ENCODE measurements at regions not wholly inside any gene's neighbourhood (a gene's known extent, or its start where the extent isn't known, plus 50 kb on each side); places are given as distances from the start of the nearest gene placed in this dataset.
"Not testable (repeated sequence)": the region's sequence is repeated elsewhere in the genome, so short reads cannot be mapped to it uniquely, and the experiment has no call there.

DNA sequence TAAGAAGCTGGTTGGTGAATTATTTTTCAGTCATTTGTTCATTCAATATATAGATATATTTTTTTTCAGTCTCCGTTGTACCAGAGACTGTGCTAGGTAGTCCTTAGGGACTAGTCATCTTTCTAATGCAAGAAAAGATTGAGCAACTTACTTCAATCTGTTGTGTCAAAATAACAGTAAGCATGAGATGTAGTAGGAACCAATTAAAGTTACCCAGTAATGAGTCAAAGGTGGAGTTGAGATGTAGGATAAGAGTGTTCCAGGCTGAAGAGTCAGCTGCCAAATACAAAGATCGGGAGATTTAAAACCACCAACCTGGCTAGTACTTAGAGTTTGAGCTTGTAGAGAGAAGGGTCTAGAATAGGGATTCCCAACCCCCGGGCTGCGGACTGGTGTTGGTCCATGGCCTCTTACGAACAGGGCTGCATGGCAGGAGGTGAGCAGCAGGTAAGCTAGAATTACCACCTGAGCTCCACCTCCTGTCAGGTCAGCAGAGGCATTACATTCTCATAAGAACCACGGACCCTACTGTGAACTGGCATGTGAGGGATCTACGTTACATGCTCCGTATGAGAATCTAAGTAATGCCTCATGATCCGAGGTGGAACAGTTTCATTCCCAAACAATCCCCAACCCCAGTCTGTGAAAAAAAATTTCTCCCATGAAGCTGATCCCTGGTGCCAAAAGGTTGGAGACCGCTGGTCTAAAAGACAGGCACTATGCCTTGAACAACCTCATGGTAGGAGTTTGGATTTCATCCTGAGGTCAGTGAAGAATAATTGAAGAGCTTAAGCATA is 1241.5 kb upstream of the WWC1 start:
- DNase-seq (ENCODE audit: low spot score) = no peak

DNA sequence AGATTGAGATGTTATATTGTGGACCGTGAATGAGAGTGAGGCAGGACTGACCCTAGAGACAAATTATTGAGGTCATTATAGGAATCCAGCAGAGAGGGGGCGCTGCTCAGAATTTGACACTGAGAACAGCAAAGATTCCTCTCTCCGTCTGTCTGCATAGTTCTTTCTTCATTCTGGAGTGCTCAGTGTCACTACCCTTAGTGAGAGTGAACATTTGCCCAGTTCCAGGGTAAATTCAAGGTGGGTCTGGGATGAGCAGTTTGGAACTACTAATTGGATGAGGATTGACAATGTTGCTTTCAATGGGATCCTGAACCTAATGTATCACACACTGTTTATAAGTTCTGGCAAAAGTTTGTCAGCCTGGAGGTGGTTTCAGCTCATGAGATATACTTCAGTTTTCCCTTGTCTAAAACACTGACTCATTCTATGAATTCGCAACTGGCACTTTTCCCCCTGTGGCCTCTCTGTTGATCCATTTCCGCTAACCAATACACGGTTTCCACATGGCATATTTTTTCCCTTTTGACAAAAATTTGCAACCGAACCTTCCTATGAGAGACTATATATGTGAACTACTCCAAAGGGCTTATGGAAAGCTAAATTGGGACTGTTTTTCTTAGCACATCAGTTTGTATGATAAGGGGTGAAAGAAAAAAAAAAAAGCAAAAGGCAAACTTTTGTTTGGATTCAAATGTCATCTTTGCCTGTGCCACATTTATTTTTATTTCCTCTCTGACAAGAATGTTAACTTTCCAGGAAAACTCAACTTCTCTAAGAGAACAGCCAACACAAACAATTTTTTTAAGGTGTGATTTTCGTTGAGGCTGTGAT is 1240.7 kb upstream of the WWC1 start:
- DNase-seq (ENCODE audit: low spot score) = no peak

DNA sequence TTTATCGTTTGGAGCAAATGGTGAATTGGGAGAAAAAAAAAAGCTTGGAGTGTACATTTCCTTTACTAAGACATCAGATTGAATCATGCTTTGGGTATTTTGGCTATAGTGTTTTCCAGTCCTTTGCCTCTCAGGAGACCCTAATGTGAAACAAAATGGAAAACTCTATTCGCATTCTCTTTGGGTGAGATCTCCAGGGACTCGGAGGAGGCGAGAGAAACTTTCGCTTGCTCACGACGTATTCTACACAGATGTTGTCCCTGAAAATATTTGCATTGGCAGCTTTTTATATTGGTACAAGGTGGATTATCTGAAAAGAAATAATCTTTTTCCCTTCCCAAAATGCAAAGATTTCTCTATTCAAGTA is 1240.1 kb upstream of the WWC1 start:
- DNase-seq (ENCODE audit: low spot score) = no peak

DNA sequence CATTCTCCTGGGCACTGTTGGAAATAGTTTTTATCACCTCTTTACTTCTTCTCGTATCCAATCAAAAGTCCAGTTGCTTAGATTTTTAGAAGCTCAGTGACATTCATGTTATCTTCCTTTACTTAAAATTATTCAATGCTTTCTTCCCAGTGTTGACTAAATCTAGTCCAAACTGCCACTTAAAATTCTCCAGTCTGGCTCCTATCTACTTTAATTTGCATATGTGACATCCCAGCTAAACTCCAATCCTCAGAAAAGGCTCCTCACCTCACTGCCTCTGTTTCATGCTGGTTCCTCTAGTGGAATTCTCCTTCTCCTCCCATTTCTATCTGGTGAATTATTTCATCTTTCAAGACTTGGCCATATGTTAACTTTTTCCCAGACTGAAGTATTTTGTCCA is 1238.7 kb upstream of the WWC1 start:
- no peak for DNase-seq (ENCODE audit: low spot score)

DNA sequence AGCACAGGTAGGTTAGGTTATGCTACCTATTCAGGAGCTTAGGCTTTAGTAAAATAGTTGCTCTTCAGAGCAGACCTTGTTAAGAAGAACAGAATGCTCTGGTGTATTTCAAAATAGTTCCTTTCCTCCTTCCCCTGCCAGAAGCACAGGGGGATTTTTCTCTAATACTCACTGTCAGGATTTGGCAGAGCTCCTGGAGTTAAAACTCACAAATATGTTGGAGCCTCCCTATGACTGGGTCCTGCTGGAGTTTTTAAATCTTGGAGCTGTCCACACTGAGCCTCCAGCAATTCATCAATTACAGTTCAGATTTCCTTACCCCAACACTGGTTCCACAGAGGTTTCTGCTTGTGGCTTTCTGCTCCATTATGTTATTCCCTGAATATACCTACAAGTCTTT is 1233.8 kb upstream of the WWC1 start:
- DNase-seq (ENCODE audit: low spot score) = no peak

DNA sequence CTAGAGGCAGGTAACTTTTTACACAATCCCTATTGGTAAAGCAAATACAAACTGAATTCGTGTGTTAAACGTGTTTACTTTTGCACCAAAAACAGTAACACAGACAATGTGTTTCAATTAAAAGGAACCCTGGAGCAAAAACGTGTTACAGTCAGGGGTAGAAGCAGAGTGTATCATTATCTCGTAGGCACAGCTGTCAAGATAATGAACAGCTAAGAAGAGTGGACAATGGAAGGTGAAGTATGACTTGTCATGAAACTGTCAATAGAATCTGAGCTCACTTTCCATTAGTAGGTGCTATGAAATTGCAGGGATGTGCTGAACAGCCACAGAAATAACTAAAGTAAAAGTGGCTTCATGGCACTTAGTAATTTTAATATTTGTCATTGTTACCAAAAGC is 1229.8 kb upstream of the WWC1 start:
- no peak for DNase-seq (ENCODE audit: low spot score)

DNA sequence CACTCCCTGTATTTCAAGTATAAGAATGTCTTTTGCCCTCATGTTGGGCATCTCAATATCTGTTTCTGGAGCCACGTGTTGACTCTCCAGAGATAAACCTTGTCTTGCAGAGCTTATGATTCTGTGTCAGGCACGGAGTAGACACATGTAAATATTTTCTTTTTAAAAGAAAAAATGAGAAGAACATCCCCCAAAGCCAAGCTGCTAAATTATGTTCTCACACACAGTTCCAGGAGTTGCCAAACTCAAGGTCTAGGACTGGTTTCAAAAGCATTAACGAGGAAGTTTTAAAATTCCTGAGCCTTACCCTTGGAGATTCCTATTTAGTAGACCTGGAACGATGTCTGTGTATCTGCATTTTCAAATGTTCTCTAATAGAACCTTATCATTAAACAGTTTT is 1228.3 kb upstream of the WWC1 start:
- no peak for DNase-seq (ENCODE audit: low spot score)

GRCh38 chr5:167063788-167064187 is 1227.7 kb upstream of the WWC1 start:
- no peak for DNase-seq (ENCODE audit: low spot score)

- DNase-seq (ENCODE audit: low spot score) = no peak
Measured at GRCh38 chr5:167064198-167064776, 1227.2 kb upstream of the WWC1 start.

GRCh38 chr5:167065794-167066193 is 1225.7 kb upstream of the WWC1 start:
- DNase-seq (ENCODE audit: low spot score) = no peak

DNA sequence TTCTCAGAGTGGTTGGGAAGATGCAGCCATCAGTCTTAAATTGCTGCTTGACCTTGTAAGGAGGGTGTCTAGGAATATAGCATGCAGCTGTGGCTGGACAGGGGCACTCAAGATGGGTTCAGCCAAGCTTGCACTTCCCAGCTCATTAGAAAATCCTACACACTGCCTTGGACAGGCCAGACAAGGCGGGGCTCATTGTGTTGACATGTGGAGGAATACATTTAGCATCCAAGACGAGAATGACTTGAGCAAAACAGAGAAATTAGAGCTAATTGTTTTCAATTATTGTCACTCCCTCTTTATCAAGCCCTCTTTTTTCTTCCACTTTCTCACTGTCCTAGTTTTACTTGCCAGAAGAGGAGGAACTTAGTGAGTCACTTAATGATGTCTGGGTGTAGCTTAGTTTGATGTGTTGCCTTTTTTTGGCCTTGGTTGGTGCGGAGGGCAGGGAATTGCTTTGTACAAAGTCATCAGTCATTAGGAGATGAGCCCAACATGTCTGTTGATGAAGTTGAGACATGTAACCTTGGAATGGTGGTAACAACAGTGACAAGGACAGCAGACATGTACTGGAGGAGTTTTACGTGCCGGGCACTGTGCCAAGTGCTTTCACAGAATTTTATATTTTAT is 1219.3 kb upstream of the WWC1 start:
- no peak for DNase-seq (ENCODE audit: low spot score)

GRCh38 chr5:167081561-167081960 is 1209.9 kb upstream of the WWC1 start:
- no peak for DNase-seq (ENCODE audit: low spot score)

DNA sequence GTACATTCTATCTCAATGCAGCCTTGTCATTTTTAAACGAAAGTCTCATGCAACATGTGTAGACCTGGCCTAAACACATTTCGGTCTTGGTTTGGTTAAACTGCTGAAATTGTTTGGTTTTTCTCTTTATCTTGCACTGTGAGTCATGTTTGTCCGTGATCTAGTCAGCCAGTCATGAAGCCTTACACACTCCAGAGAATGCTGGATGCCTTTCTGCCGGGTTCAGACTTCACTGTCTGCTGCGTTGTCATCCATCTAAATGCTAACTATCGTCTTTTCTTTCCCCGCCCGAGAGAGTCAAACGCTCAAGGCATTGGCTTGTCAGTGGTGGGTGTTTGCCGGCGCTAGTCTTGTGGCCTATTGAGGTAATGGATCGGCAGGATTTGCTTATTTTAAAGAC is 1194.6 kb upstream of the WWC1 start:
- no peak for DNase-seq (ENCODE audit: low spot score)

GRCh38 chr5:167104351-167104750 is 1187.1 kb upstream of the WWC1 start:
- no peak for DNase-seq (ENCODE audit: low spot score)

DNA sequence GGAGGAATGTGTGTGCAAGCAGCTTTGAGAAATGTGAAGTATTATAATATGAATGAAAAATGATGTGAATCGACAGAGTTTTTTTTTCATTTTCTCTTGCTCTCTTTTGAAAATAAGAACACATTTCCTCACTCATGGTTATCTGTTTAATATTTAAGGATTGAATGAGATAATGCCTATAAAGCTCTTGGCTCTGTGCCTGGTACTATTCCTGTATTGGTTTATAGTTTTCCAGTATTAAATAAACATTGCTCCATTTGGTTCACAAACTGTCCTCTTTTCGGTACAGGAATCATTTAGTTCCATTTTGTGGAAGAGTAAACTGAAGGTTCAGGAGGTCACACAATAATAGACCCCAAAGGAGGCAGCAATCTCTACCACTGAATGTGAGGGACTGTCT is 1185.5 kb upstream of the WWC1 start:
- DNase-seq (ENCODE audit: low spot score) = no peak

DNA sequence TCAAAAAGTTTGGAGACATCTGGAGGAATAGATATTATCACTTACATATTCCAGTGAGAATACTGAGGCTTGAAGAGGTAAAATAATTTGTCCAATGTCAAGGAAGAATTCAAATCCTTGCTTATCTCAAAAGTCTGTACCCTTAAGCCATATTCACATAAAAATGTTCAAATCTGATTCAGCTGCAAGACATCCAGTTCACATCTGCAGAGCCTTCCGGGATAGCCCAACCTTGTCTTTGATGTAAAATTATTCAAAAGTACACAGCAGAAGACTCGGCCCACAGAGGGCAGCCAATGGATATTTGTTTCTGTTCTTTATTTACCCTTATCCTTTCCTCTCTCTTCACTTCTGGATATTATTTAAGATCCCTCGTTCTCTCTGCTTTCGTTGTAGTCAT is 1183.8 kb upstream of the WWC1 start:
- no peak for DNase-seq (ENCODE audit: low spot score)

- DNase-seq (ENCODE audit: low spot score) = not testable (repeated sequence)
Measured at GRCh38 chr5:167108266-167108665, 1183.2 kb upstream of the WWC1 start.

DNA sequence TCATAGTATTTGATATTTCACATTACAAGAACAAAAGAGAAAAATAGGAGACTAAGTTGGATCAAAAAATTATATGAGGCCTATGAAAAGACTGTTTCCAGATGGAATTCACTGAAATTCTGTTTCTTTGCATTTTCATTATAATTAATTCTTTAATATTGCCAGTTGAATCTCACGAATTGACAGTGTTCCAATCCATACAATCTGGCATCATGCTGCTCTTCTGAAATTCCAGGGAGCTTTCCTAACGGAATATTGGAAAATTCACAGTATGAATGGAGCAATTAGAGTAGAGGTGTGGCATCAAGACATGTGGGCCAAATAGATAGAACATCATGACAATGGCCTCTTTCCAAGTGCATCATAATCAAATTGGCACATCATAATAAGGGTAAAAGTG is 1178.9 kb upstream of the WWC1 start:
- DNase-seq (ENCODE audit: low spot score) = no peak

GRCh38 chr5:167122267-167122666 is 1169.2 kb upstream of the WWC1 start:
- no peak for DNase-seq (ENCODE audit: low spot score)

- no peak for DNase-seq (ENCODE audit: low spot score)
Measured at GRCh38 chr5:167123126-167123525, 1168.3 kb upstream of the WWC1 start.

GRCh38 chr5:167128581-167128980 is 1162.9 kb upstream of the WWC1 start:
- DNase-seq (ENCODE audit: low spot score) = no peak

DNA sequence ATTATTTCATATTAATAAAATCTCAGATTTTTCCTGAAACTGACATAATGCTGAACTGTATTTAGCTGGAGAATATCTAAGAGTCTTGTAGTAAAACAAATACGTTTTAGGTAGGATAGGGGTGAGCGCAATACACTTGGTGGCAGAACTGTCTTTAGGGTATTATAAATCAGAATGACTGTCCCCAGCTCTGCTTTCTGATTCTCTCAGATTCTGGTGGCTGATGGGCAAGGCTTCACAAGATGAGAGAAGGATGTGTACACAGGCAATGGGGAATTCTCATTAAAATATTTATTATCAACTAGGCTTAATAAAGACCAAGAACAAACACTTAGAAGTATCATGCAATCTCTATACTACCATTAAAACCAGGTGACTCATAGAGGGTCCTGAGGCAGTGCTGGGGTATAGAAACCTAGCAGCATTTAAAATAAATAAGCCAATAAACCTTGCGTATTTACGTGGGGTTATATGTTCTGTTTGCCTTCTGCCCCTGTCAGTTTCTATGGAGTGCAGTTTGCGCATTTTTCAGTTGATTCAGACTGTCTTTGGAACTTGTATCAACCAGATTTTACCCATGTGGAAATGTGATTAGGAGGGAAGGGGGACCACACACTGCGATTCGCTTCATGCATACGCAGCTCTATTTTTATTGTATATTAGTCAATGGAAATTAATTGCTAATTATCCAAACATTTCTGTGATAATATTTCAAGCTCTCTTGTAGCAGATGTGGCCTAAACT is 1150.7 kb upstream of the WWC1 start:
- no peak for DNase-seq (ENCODE audit: low spot score)
